ENCODE measurements at regions not wholly inside any gene's neighbourhood (a gene's known extent, or its start where the extent isn't known, plus 50 kb on each side); places are given as distances from the start of the nearest gene placed in this dataset.
"Not testable (repeated sequence)": the region's sequence is repeated elsewhere in the genome, so short reads cannot be mapped to it uniquely, and the experiment has no call there.

DNA sequence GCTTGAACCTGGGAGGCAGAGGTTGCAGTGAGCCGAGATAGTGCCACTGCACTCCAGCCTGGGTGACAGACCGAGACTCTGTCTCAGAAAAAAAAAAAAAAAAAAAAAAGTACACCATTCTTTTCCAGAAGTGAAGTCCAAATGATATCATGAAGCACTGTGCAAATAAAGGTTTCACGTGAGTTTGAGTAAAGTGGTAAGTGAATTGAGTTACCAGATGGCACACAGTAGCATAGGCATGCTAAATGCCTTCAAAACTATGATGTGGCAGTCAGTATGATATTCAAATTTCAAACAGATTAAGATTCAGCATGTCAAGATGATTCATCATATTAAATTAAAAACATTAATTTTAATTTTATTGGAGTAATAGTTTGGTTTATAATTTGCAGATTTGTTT is 195.2 kb downstream of the TAF11L14 start:
- no peak for DNase-seq
- no peaks in the 10 kb centered on the region for H3K4me1 Mint-ChIP-seq
- no peaks in the 10 kb centered on the region for H3K27me3 Mint-ChIP-seq
- no peaks in the 10 kb centered on the region for H3K36me3 Mint-ChIP-seq
- no peaks in the 10 kb centered on the region for H3K9me3 Mint-ChIP-seq
- no peak overlapping the region for H3K27ac Mint-ChIP-seq
- H3K4me3 Mint-ChIP-seq = no peak overlapping the region

GRCh38 chr5:17831279-17831678 is 197.0 kb downstream of the TAF11L14 start:
- Mint-ChIP-seq H3K4me1 (no peaks in the 10 kb centered on the region), H3K9me3 (no peaks in the 10 kb centered on the region), H3K27me3 (no peaks in the 10 kb centered on the region), H3K27ac (no peak overlapping the region), H3K4me3 (no peak overlapping the region), H3K36me3 (no peaks in the 10 kb centered on the region)
- DNase-seq = no peak

DNA sequence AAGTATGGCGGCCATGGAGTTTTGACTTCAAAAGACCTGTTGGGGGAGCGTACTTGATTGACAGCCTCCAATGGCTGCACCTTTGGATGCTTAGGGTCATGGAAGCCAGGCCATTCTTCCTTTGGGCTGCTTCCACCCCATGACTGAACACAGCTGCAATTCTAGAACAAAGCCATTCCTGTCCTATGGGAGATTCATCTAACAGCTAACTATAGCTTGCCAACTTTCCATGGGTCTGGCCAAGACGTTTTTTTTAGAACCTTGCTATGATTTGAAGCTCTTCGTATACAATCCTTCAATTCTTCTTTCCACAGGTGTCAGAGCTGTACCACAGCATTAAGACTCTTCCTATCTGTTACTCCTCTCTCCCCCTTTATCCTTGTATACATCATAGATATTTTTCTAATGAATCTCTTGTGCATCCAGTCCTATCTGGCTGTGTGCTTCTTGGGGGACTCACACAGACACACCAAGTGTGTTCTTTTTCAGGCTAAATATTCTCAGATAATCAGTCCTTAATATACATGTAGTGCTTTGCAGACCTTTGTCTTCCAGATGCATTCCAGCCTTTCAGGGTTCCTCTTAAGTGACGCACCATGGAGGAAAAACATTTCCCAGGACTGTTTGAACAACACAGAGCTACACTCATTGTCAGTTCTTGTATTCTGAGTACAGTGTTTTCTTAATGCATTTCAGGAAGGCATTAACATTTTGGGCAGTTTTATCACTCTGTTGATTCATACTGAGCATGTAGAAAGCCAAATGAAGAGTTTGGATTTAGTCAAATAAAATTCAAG is 198.9 kb downstream of the TAF11L14 start:
- Mint-ChIP-seq H3K4me1 (no peaks in the 10 kb centered on the region), H3K36me3 (no peaks in the 10 kb centered on the region), H3K27ac (no peak overlapping the region), H3K4me3 (no peak overlapping the region), H3K27me3 (no peaks in the 10 kb centered on the region), H3K9me3 (peaks cover 3% of the 10 kb centered on the region)
- DNase-seq = no peak

- DNase-seq = no peak
- H3K4me3 Mint-ChIP-seq = no peak overlapping the region
- no peaks in the 10 kb centered on the region for H3K4me1 Mint-ChIP-seq
- H3K27me3 Mint-ChIP-seq = no peaks in the 10 kb centered on the region
- no peak overlapping the region for H3K27ac Mint-ChIP-seq
- peaks cover 5% of the 10 kb centered on the region for H3K9me3 Mint-ChIP-seq
- H3K36me3 Mint-ChIP-seq = no peaks in the 10 kb centered on the region
Measured at GRCh38 chr5:17837757-17838156, 203.5 kb downstream of the TAF11L14 start.

DNA sequence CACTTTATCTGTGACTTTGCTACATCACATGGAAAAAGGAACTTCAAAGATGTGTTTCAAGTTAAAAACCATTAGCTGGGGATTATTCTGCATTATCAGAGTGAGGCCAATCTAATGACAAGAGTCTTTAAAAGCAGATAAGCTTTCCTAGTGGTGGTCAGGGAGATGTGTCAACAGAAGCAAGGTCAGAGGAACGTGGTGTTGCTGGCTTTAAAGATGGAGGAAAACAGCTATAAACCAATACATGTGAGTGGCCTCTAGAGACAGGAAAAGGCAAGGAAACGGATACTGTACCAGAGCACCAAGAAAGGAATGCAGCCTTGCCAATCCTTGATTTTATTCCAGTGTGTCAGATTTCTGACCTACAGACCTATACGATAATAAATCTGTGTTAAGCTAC is 204.2 kb downstream of the TAF11L14 start:
- no peak overlapping the region for H3K4me3 Mint-ChIP-seq
- no peak for DNase-seq
- no peaks in the 10 kb centered on the region for H3K4me1 Mint-ChIP-seq
- no peak overlapping the region for H3K27ac Mint-ChIP-seq
- no peaks in the 10 kb centered on the region for H3K27me3 Mint-ChIP-seq
- H3K9me3 Mint-ChIP-seq = peaks cover 5% of the 10 kb centered on the region
- H3K36me3 Mint-ChIP-seq = no peaks in the 10 kb centered on the region

DNA sequence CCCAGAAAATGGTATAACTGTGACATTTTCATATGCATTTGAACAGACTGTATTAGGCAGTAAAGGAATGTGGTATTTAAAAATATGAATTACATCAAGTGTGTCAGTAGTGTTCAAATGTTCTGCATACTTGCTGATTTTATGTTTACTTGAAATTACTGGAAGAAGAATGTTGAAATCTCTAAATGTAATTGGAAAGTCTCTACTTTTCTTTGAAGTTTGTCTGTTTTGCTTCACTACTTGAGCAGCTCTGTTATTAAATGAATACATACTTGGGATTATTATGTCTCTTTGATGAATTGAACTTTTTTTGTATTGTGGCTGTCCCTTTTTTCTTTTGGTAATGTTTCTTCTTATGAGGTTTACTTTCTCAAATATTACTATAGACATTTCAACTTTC is 205.6 kb downstream of the TAF11L14 start:
- H3K27ac Mint-ChIP-seq = no peak overlapping the region
- no peaks in the 10 kb centered on the region for H3K27me3 Mint-ChIP-seq
- no peak overlapping the region for H3K4me3 Mint-ChIP-seq
- H3K9me3 Mint-ChIP-seq = peaks cover 9% of the 10 kb centered on the region
- DNase-seq = no peak
- no peaks in the 10 kb centered on the region for H3K4me1 Mint-ChIP-seq
- H3K36me3 Mint-ChIP-seq = no peaks in the 10 kb centered on the region

DNA sequence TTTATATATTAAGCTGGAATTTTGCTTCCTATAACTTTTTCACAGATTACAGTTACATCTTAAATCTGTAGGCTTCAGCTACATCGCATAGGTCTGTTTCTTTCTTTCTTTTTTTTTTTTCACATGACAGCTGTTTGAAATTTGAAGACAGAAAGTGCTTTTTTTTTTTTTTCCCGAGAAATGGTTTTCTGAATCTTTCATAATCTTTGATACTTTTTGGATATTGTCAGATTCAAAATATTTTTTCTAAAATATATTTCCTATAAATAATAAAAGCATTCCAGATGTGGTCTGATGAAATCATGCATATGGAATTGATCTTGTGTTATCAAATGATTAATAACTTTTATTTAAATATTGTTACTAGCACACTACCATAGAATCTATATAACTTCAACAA is 212.2 kb downstream of the TAF11L14 start:
- no peaks in the 10 kb centered on the region for H3K4me1 Mint-ChIP-seq
- H3K9me3 Mint-ChIP-seq = peaks cover 8% of the 10 kb centered on the region
- no peak overlapping the region for H3K27ac Mint-ChIP-seq
- H3K36me3 Mint-ChIP-seq = no peaks in the 10 kb centered on the region
- H3K4me3 Mint-ChIP-seq = no peak overlapping the region
- no peak for DNase-seq
- H3K27me3 Mint-ChIP-seq = no peaks in the 10 kb centered on the region

GRCh38 chr5:17847286-17847685 is 213.0 kb downstream of the TAF11L14 start:
- H3K9me3 Mint-ChIP-seq = peaks cover 7% of the 10 kb centered on the region
- no peak overlapping the region for H3K27ac Mint-ChIP-seq
- H3K4me3 Mint-ChIP-seq = no peak overlapping the region
- H3K4me1 Mint-ChIP-seq = no peaks in the 10 kb centered on the region
- no peak for DNase-seq
- no peaks in the 10 kb centered on the region for H3K36me3 Mint-ChIP-seq
- H3K27me3 Mint-ChIP-seq = no peaks in the 10 kb centered on the region

- Mint-ChIP-seq H3K4me3 (no peak overlapping the region), H3K9me3 (peaks cover 2% of the 10 kb centered on the region), H3K4me1 (no peaks in the 10 kb centered on the region), H3K27ac (no peak overlapping the region), H3K27me3 (no peaks in the 10 kb centered on the region), H3K36me3 (no peaks in the 10 kb centered on the region)
- no peak for DNase-seq
Measured at GRCh38 chr5:17852111-17852510, 217.9 kb downstream of the TAF11L14 start.

- Mint-ChIP-seq H3K4me1 (no peaks in the 10 kb centered on the region), H3K27me3 (no peaks in the 10 kb centered on the region), H3K4me3 (no peak overlapping the region), H3K36me3 (no peaks in the 10 kb centered on the region), H3K27ac (no peak overlapping the region), H3K9me3 (peaks cover 2% of the 10 kb centered on the region)
- DNase-seq = no peak
Measured at GRCh38 chr5:17852740-17853139, 218.5 kb downstream of the TAF11L14 start.

DNA sequence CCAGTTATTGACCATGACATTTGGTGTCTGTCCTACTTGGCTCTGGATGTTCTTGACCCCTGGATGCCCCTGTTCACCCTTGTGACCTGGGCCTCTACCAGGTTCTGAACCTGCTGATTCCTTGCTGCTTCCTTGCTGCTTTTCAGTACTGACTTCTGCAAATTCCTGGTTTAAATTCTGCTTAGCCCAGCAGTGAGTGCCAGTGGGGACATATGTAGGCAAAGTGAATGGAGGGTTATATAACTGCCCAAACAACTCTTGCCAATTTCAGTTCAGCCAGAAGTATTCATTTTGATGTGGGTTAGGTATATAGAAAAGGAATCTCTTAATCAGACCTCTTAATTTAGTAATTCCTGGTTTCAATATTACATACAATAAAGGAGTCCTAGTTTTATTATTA is 220.6 kb downstream of the TAF11L14 start:
- H3K4me3 Mint-ChIP-seq = no peak overlapping the region
- H3K27me3 Mint-ChIP-seq = no peaks in the 10 kb centered on the region
- H3K36me3 Mint-ChIP-seq = no peaks in the 10 kb centered on the region
- H3K27ac Mint-ChIP-seq = no peak overlapping the region
- DNase-seq = no peak
- H3K9me3 Mint-ChIP-seq = peaks cover 2% of the 10 kb centered on the region
- H3K4me1 Mint-ChIP-seq = no peaks in the 10 kb centered on the region

DNA sequence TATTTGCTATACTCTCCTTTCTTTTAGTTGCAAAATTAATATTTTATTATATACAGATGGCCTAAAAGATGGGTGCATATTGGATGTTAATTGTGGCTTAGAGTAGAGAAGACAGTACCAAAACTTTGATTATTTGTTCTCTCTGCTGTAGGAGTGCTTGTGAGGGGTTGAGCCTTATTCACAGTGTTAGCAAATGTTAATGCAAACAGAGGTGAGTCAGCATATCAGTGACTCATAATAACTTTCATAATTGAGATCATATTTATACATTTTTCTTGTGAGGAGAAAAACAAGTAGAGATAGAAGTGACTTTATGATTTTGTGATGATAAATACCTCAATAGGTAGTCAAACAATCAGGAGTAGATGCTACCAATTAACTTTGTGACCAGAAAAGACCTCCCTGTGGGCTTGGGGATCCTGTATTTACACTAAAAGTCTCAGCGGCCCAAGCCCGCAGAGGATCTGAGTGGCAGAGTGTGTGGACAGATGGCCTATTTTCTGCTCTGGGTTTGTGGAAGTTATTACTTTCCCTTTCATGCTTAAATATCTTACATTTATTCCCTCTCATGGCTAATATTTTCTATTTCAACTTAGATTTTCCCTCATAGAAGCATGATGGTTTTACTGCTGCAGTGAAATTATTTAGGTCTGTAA is 226.5 kb downstream of the TAF11L14 start:
- no peak for DNase-seq
- Mint-ChIP-seq H3K27ac (no peak overlapping the region), H3K4me1 (no peaks in the 10 kb centered on the region), H3K9me3 (peaks cover 9% of the 10 kb centered on the region), H3K36me3 (no peaks in the 10 kb centered on the region), H3K4me3 (no peak overlapping the region), H3K27me3 (no peaks in the 10 kb centered on the region)

GRCh38 chr5:17864903-17865302 is 230.6 kb downstream of the TAF11L14 start:
- not testable (repeated sequence) for H3K27me3 Mint-ChIP-seq, H3K36me3 Mint-ChIP-seq, H3K27ac Mint-ChIP-seq, DNase-seq, H3K4me1 Mint-ChIP-seq, H3K4me3 Mint-ChIP-seq
- peaks cover 14% of the 10 kb centered on the region for H3K9me3 Mint-ChIP-seq

DNA sequence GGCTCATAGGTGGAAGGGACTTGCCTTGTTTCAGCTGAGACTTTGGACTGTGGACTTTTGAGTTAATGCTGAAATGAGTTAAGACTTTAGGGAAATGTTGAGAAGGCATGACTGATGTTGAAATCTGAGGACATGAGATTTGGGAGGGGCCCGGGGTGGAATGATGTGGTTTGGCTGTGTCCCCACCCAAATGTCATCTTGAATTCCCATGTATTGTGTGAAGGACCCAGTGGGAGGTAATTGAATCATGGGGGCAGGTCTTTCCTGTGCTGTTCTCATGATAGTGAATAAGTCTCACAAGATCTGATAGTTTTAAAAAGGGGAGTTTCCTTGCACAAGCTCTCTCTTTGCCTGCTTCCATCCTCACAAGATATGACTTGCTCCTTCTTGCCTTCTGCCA is 231.7 kb downstream of the TAF11L14 start:
- not testable (repeated sequence) for DNase-seq, H3K36me3 Mint-ChIP-seq, H3K4me3 Mint-ChIP-seq, H3K27me3 Mint-ChIP-seq, H3K4me1 Mint-ChIP-seq, H3K27ac Mint-ChIP-seq
- peaks cover 14% of the 10 kb centered on the region for H3K9me3 Mint-ChIP-seq

- Mint-ChIP-seq H3K4me1 (no peaks in the 10 kb centered on the region), H3K4me3 (no peak overlapping the region), H3K27me3 (no peaks in the 10 kb centered on the region), H3K27ac (no peak overlapping the region), H3K9me3 (peaks cover 6% of the 10 kb centered on the region), H3K36me3 (no peaks in the 10 kb centered on the region)
- DNase-seq = no peak
Measured at GRCh38 chr5:17872204-17872603, 237.9 kb downstream of the TAF11L14 start.

DNA sequence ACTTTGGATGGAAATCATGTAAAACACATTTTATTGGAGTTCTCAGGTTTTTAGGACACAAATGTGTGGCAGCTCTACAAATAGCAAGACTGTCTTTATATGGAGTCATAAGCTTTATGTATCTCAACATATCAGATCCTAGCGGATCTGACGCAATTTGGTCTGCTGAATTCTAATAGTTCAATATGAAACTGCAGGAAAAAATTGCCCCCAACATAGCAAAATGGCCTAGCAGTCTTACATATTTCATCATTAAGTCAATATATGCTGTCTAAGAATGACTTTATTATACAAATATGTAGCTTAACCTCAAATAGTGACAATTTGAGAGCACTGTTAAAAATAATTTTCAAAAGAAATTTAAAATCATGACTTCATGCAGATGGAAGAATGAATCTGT is 244.3 kb downstream of the TAF11L14 start:
- no peaks in the 10 kb centered on the region for H3K27me3 Mint-ChIP-seq
- no peak overlapping the region for H3K27ac Mint-ChIP-seq
- H3K9me3 Mint-ChIP-seq = peaks cover 3% of the 10 kb centered on the region
- no peak overlapping the region for H3K4me3 Mint-ChIP-seq
- no peak for DNase-seq
- H3K36me3 Mint-ChIP-seq = no peaks in the 10 kb centered on the region
- H3K4me1 Mint-ChIP-seq = no peaks in the 10 kb centered on the region

Measured in activated naive CD8-positive, alpha-beta T cell treated with anti-CD3 and anti-CD28 coated beads for 36 hours (primary cell).